ENCODE measurements at regions not wholly inside any gene's neighbourhood (a gene's known extent, or its start where the extent isn't known, plus 50 kb on each side); places are given as distances from the start of the nearest gene placed in this dataset.

GRCh38 chr11:19400296-19400695, 159.6 kb upstream of the E2F8 start:
- no peak overlapping the region for H3K4me3 ChIP-seq
- H3K9me3 ChIP-seq = no peaks in the 10 kb centered on the region
- TF ChIP-seq, protein P1, sequence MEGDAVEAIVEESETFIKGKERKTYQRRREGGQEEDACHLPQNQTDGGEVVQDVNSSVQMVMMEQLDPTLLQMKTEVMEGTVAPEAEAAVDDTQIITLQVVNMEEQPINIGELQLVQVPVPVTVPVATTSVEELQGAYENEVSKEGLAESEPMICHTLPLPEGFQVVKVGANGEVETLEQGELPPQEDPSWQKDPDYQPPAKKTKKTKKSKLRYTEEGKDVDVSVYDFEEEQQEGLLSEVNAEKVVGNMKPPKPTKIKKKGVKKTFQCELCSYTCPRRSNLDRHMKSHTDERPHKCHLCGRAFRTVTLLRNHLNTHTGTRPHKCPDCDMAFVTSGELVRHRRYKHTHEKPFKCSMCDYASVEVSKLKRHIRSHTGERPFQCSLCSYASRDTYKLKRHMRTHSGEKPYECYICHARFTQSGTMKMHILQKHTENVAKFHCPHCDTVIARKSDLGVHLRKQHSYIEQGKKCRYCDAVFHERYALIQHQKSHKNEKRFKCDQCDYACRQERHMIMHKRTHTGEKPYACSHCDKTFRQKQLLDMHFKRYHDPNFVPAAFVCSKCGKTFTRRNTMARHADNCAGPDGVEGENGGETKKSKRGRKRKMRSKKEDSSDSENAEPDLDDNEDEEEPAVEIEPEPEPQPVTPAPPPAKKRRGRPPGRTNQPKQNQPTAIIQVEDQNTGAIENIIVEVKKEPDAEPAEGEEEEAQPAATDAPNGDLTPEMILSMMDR (IDR thresholded peaks at IDR 0.05) = no peak
- H3K4me1 ChIP-seq = no peaks in the 10 kb centered on the region
- H3K27ac ChIP-seq = no peak overlapping the region
- DNase-seq = no peak
- no peaks in the 10 kb centered on the region for H3K27me3 ChIP-seq
- intact Hi-C loops (cut with DNase I; ENCODE audit: low total_unique reads) = no loop called here
- no peaks in the 10 kb centered on the region for H3K36me3 ChIP-seq

DNA sequence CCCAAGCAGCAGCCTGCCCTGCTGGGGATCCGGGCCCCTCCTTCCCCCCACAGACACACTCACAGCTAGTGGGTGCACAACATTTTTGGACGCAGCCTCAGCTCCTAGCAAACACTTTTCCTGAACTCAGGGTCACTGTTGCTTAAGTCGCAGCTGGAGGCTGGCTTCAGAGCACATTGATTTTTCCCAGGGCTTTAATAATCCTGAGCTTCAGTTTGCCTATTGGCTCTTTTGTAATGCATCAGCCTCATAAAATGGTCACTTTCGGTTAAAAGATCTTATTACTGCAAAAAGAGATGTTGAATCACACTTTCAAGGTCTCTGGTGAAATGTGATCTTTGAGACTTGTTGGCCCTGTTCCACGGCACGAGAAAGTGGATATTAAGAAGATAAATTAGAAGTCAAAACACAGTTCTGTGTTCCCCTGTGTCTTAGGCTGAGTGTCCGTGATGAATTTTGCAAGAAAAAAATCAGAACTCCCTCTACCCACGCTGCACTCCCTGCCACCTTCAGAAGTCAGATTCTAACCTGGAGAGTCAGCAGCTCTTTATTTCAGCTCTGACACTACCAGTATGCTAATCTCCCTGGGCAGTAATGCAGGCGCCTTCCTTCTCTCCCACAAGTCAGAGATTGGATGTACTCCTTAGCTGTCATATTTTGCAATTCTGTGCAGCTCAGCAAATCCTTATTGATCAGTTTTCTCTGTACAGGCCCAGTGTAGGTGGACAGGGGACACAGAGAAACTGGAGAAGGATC, 158.2 kb upstream of the E2F8 start:
- Histone ChIP-seq H3K27me3 (no peaks in the 10 kb centered on the region), H3K36me3 (no peaks in the 10 kb centered on the region), H3K27ac (no peak overlapping the region), H3K9me3 (no peaks in the 10 kb centered on the region), H3K4me1 (no peaks in the 10 kb centered on the region), H3K4me3 (no peak overlapping the region)
- TF ChIP-seq, protein P1 (IDR thresholded peaks at IDR 0.05) = no peak
- peak in 1 of 2 donors; percentile 79 for DNase-seq
- intact Hi-C loops (cut with DNase I; ENCODE audit: low total_unique reads) = no loop called here

DNA sequence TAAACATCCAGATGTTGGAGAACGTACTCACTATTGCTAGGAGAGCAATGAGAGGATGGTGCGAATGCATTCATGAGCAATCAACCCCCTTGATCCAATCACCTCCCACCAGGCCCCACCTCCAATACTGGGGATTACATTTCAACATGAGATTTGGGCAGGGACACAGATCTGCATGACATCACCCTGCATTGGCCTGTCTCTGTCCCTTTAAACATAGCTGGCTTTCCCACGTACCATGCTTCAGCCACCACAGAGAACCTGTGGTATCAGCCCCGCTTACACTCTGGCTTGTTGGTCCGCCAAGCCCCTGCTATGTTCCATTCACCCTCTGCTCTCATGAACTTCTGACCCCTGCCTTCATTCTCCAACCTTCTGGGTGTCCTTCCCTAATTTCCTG, 157.5 kb upstream of the E2F8 start:
- Histone ChIP-seq H3K27me3 (no peaks in the 10 kb centered on the region), H3K27ac (no peak overlapping the region), H3K4me1 (no peaks in the 10 kb centered on the region), H3K36me3 (no peaks in the 10 kb centered on the region), H3K4me3 (no peak overlapping the region), H3K9me3 (no peaks in the 10 kb centered on the region)
- TF ChIP-seq, protein P1 (IDR thresholded peaks at IDR 0.05) = no peak
- intact Hi-C loops (cut with DNase I; ENCODE audit: low total_unique reads) = no loop called here
- DNase-seq = no peak

GRCh38 chr11:19395050-19395449, 154.3 kb upstream of the E2F8 start:
- no peaks in the 10 kb centered on the region for H3K4me1 ChIP-seq
- H3K36me3 ChIP-seq = no peaks in the 10 kb centered on the region
- no peaks in the 10 kb centered on the region for H3K27me3 ChIP-seq
- no peak overlapping the region for H3K4me3 ChIP-seq
- H3K9me3 ChIP-seq = no peaks in the 10 kb centered on the region
- no peak overlapping the region for H3K27ac ChIP-seq
- intact Hi-C loops (cut with DNase I; ENCODE audit: low total_unique reads) = no loop called here
- DNase-seq = no peak
- TF ChIP-seq, protein P1 (IDR thresholded peaks at IDR 0.05) = no peak

- Histone ChIP-seq H3K4me1 (no peaks in the 10 kb centered on the region), H3K4me3 (no peak overlapping the region), H3K9me3 (no peaks in the 10 kb centered on the region), H3K27ac (no peak overlapping the region), H3K36me3 (no peaks in the 10 kb centered on the region), H3K27me3 (no peaks in the 10 kb centered on the region)
- DNase-seq = no peak
- TF ChIP-seq, protein P1 (IDR thresholded peaks at IDR 0.05) = no peak
- intact Hi-C loops (cut with DNase I; ENCODE audit: low total_unique reads) = no loop called here
Observed at GRCh38 chr11:19394525-19395016, 153.8 kb upstream of the E2F8 start.

Measured in tibial artery (tissue), 4 donors.